ENCODE measurements at regions not wholly inside any gene's neighbourhood (a gene's known extent, or its start where the extent isn't known, plus 50 kb on each side); places are given as distances from the start of the nearest gene placed in this dataset.

DNA sequence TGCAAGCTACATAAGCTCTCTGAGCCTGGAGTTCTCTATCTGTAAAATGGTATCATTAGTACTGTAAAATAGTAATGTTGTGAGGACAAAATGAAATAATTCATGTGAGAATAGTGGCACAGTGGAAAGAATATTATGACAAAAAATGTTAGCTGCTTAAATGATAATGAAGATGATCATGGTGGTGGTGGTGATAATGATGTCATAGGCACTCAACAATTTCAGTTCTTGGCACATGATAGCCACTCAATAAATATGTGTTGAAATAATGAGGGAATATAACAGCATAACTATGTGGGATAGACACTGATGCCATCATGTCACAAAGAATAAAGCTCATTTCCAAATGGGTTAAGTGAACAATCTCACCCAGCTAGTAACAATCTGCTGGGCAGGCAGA, 736.3 kb downstream of the EFNB2 start:
- Histone ChIP-seq H3K9me3 (ENCODE audit: control insufficient read depth in 5 of 5, low read length in 5 of 5) (no peaks in the 10 kb centered on the region), H3K4me1 (ENCODE audit: control insufficient read depth in 5 of 5, insufficient read depth in 5 of 5, low read length in 5 of 5) (peaks cover 0 to 10% (median 6%) of the 10 kb centered on the region in 5 donors), H3K27ac (ENCODE audit: low read depth, low read length) (peak overlapping the region; percentile 38), H3K27me3 (ENCODE audit: control insufficient read depth in 5 of 5, insufficient read depth in 4 of 5, low read length in 5 of 5) (no peaks in the 10 kb centered on the region), H3K9ac (ENCODE audit: low read length in 5 of 5) (no peak overlapping the region), H3K4me3 (ENCODE audit: low read depth in 1 of 5, low read length in 5 of 5) (no peak overlapping the region), H3K36me3 (ENCODE audit: control insufficient read depth in 5 of 5, insufficient read depth in 5 of 5, low read length in 5 of 5) (no peaks in the 10 kb centered on the region)

DNA sequence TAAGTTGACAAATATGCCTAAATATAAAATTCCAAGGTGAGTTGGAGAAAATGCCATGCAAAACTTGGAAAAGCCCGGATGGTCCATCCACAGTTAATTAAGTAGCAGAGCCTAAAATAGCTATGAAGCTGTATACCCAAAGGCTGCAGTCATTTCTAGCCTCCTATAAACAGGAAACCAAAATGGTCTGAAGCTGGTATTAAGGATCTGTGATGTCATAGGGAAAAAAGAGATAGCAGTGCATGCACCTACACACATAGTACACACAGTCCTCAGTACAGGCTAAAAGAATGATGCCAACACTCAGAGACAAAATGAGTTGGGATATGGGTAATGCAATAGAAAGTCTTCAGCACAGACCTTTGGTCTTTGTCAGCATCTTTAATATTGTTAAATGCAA, 736.9 kb downstream of the EFNB2 start:
- Histone ChIP-seq H3K27me3 (ENCODE audit: control insufficient read depth in 5 of 5, insufficient read depth in 4 of 5, low read length in 5 of 5) (no peaks in the 10 kb centered on the region), H3K27ac (ENCODE audit: low read depth, low read length) (no peak overlapping the region), H3K4me1 (ENCODE audit: control insufficient read depth in 5 of 5, insufficient read depth in 5 of 5, low read length in 5 of 5) (peaks cover 0 to 10% (median 6%) of the 10 kb centered on the region in 5 donors), H3K4me3 (ENCODE audit: low read depth in 1 of 5, low read length in 5 of 5) (no peak overlapping the region), H3K9ac (ENCODE audit: low read length in 5 of 5) (no peak overlapping the region), H3K9me3 (ENCODE audit: control insufficient read depth in 5 of 5, low read length in 5 of 5) (no peaks in the 10 kb centered on the region), H3K36me3 (ENCODE audit: control insufficient read depth in 5 of 5, insufficient read depth in 5 of 5, low read length in 5 of 5) (no peaks in the 10 kb centered on the region)

DNA sequence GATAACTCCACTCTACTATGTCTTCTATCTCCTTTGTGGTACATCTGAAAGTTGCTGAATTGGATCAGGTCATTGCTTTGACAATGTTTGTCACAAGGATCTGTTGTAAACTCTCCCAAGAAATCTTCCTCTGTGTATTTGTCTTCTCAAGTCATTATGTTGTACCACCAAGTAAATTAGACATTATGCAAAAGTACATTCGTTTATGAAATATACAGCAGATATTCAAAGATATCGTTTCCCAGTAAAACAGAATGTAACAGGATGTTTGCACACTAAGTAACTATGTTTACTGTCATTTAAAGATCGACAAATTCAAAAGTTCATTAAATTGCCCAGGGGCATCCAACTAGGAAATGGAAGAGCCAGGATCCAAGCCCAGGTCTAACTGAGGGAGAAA, 739.4 kb downstream of the EFNB2 start:
- H3K9ac ChIP-seq (ENCODE audit: low read length in 5 of 5) = no peak overlapping the region
- no peaks in the 10 kb centered on the region for H3K36me3 ChIP-seq (ENCODE audit: control insufficient read depth in 5 of 5, insufficient read depth in 5 of 5, low read length in 5 of 5)
- H3K4me1 ChIP-seq (ENCODE audit: control insufficient read depth in 5 of 5, insufficient read depth in 5 of 5, low read length in 5 of 5) = peaks cover 0 to 10% (median 6%) of the 10 kb centered on the region in 5 donors
- no peak overlapping the region for H3K27ac ChIP-seq (ENCODE audit: low read depth, low read length)
- H3K27me3 ChIP-seq (ENCODE audit: control insufficient read depth in 5 of 5, insufficient read depth in 4 of 5, low read length in 5 of 5) = no peaks in the 10 kb centered on the region
- H3K9me3 ChIP-seq (ENCODE audit: control insufficient read depth in 5 of 5, low read length in 5 of 5) = no peaks in the 10 kb centered on the region
- no peak overlapping the region for H3K4me3 ChIP-seq (ENCODE audit: low read depth in 1 of 5, low read length in 5 of 5)

DNA sequence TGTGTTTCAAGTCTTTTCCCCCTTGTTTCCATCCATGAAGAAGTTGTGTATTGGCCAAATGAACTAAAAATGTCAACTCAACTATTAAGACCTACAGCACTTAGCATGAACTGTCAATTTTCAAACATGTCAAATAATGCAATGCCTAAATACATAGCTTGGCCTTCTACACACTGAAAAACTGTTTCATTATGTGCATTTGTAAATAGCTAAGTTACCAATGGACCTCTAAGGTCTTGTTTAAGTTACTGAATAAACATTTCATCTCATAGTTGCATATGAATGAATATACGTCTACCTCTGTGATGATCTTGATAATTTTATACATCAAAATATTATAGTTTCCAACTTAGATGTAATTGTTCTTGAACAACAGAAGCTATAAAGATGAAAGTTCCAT, 744.5 kb downstream of the EFNB2 start:
- no peak overlapping the region for H3K9ac ChIP-seq (ENCODE audit: low read length in 5 of 5)
- H3K27me3 ChIP-seq (ENCODE audit: control insufficient read depth in 5 of 5, insufficient read depth in 4 of 5, low read length in 5 of 5) = no peaks in the 10 kb centered on the region

DNA sequence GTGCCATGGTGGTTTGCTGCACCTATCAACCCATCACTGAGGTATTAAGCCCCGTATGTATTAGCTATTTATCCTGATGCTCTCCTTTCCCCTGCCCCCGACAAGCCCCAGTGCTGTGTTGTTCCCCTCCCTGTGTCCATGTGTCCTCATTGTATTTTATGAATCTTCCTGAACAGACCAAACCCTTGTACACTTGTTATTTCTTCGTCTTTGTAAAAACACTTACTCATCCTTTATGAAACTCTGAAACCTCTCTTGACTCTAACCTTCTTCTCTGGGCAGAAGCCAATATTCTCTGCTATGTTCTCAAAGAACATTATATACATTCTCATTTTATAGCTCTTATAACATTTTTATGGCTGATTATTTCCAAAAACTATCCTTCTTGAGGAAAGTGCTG, 746.9 kb downstream of the EFNB2 start:
- H3K9me3 ChIP-seq (ENCODE audit: control insufficient read depth in 5 of 5, low read length in 5 of 5) = no peaks in the 10 kb centered on the region
- H3K27me3 ChIP-seq (ENCODE audit: control insufficient read depth in 5 of 5, insufficient read depth in 4 of 5, low read length in 5 of 5) = no peaks in the 10 kb centered on the region
- H3K4me1 ChIP-seq (ENCODE audit: control insufficient read depth in 5 of 5, insufficient read depth in 5 of 5, low read length in 5 of 5) = no peaks in the 10 kb centered on the region
- H3K27ac ChIP-seq (ENCODE audit: low read depth, low read length) = no peak overlapping the region
- no peaks in the 10 kb centered on the region for H3K36me3 ChIP-seq (ENCODE audit: control insufficient read depth in 5 of 5, insufficient read depth in 5 of 5, low read length in 5 of 5)
- H3K9ac ChIP-seq (ENCODE audit: low read length in 5 of 5) = no peak overlapping the region
- no peak overlapping the region for H3K4me3 ChIP-seq (ENCODE audit: low read depth in 1 of 5, low read length in 5 of 5)

More for the DNA sequence above, 744.5 kb downstream of the EFNB2 start:
- H3K4me1 ChIP-seq (ENCODE audit: control insufficient read depth in 5 of 5, insufficient read depth in 5 of 5, low read length in 5 of 5) = no peaks in the 10 kb centered on the region
- H3K36me3 ChIP-seq (ENCODE audit: control insufficient read depth in 5 of 5, insufficient read depth in 5 of 5, low read length in 5 of 5) = no peaks in the 10 kb centered on the region
- no peaks in the 10 kb centered on the region for H3K9me3 ChIP-seq (ENCODE audit: control insufficient read depth in 5 of 5, low read length in 5 of 5)
- no peak overlapping the region for H3K27ac ChIP-seq (ENCODE audit: low read depth, low read length)
- H3K4me3 ChIP-seq (ENCODE audit: low read depth in 1 of 5, low read length in 5 of 5) = no peak overlapping the region

DNA sequence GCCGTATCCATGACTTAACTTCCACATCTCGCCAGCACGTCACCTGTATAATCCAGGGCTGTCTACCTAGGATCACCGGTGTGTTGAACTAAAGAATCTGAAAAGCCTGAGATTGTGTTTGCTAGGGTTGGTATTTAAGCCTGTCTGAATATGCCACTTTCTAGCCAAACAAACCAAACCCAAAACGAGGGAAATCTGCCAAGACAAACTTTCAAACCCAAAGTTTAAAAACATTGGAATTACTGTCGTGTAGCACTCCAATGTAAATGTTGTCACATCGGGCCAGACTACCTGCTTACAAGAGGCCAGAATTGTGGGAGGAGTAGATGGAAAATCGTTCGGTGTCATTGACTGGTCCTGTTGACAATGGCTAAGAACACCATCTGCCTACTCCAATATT, 747.8 kb downstream of the EFNB2 start:
- H3K9ac ChIP-seq (ENCODE audit: low read length in 5 of 5) = no peak overlapping the region
- no peaks in the 10 kb centered on the region for H3K27me3 ChIP-seq (ENCODE audit: control insufficient read depth in 5 of 5, insufficient read depth in 4 of 5, low read length in 5 of 5)
- H3K9me3 ChIP-seq (ENCODE audit: control insufficient read depth in 5 of 5, low read length in 5 of 5) = no peaks in the 10 kb centered on the region
- no peak overlapping the region for H3K27ac ChIP-seq (ENCODE audit: low read depth, low read length)
- no peak overlapping the region for H3K4me3 ChIP-seq (ENCODE audit: low read depth in 1 of 5, low read length in 5 of 5)
- H3K36me3 ChIP-seq (ENCODE audit: control insufficient read depth in 5 of 5, insufficient read depth in 5 of 5, low read length in 5 of 5) = no peaks in the 10 kb centered on the region
- no peaks in the 10 kb centered on the region for H3K4me1 ChIP-seq (ENCODE audit: control insufficient read depth in 5 of 5, insufficient read depth in 5 of 5, low read length in 5 of 5)

DNA sequence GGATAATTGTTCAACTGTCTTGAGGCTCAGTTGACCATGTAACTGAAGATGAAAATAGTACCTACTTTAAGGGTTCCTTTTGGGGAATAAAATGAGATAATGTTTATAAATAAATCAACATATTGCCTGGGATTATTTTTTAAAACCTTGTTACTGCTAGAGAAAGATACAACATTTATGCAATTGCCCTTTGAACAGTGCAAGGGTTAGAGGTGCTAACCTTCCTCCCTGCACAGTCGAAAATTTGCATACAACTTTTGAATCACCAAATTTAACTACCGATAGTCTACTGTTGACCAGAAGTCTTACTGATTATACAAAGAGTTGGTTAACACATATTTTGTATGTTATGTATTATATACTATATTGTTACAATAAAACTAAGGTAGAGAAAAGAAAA, 750.0 kb downstream of the EFNB2 start:
- Histone ChIP-seq H3K36me3 (ENCODE audit: control insufficient read depth in 5 of 5, insufficient read depth in 5 of 5, low read length in 5 of 5) (no peaks in the 10 kb centered on the region), H3K9me3 (ENCODE audit: control insufficient read depth in 5 of 5, low read length in 5 of 5) (no peaks in the 10 kb centered on the region), H3K9ac (ENCODE audit: low read length in 5 of 5) (no peak overlapping the region), H3K27me3 (ENCODE audit: control insufficient read depth in 5 of 5, insufficient read depth in 4 of 5, low read length in 5 of 5) (no peaks in the 10 kb centered on the region), H3K27ac (ENCODE audit: low read depth, low read length) (no peak overlapping the region), H3K4me3 (ENCODE audit: low read depth in 1 of 5, low read length in 5 of 5) (no peak overlapping the region), H3K4me1 (ENCODE audit: control insufficient read depth in 5 of 5, insufficient read depth in 5 of 5, low read length in 5 of 5) (no peaks in the 10 kb centered on the region)

DNA sequence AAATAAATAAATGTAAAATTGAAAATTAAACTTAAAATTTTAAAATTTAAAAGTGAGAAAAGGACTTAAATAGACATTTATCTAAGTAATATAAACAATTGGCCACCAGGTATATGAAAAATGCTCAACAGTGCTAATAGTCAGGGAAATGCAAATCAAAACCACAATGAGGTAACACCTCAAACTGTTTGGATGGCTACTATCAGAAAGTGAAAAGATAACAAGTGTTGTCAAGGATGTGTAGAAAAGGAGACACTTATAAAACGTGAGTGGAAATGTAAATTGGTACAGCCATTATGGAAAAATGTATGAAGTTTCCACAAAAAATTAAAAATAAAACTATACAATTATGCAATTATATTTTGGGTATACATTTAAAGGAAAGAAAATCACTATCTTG, 752.2 kb downstream of the EFNB2 start:
- Histone ChIP-seq H3K36me3 (ENCODE audit: control insufficient read depth in 5 of 5, insufficient read depth in 5 of 5, low read length in 5 of 5) (no peaks in the 10 kb centered on the region), H3K4me1 (ENCODE audit: control insufficient read depth in 5 of 5, insufficient read depth in 5 of 5, low read length in 5 of 5) (no peaks in the 10 kb centered on the region), H3K27me3 (ENCODE audit: control insufficient read depth in 5 of 5, insufficient read depth in 4 of 5, low read length in 5 of 5) (no peaks in the 10 kb centered on the region), H3K4me3 (ENCODE audit: low read depth in 1 of 5, low read length in 5 of 5) (no peak overlapping the region), H3K9me3 (ENCODE audit: control insufficient read depth in 5 of 5, low read length in 5 of 5) (no peaks in the 10 kb centered on the region), H3K9ac (ENCODE audit: low read length in 5 of 5) (no peak overlapping the region), H3K27ac (ENCODE audit: low read depth, low read length) (no peak overlapping the region)

DNA sequence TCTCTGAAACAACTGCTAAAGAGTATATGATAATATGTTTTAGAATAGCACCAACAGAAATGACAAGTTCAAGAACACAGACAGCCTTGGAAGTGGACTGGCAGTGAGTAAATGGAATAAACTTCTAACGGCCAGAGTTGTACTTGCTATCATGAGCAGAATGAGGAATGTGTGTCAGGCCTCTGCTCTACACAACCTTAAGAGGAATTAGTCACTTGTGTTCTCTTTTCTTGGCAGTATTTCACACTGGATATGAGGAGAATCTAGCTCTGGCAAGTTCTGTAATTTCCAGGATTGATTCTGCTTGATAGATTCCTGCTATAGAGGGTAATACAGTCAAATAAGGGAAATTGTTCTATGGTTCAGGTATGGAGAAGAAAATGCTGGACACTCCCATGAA, 757.3 kb downstream of the EFNB2 start:
- Histone ChIP-seq H3K27ac (ENCODE audit: low read depth, low read length) (no peak overlapping the region), H3K4me3 (ENCODE audit: low read depth in 1 of 5, low read length in 5 of 5) (no peak overlapping the region), H3K9ac (ENCODE audit: low read length in 5 of 5) (no peak overlapping the region), H3K9me3 (ENCODE audit: control insufficient read depth in 5 of 5, low read length in 5 of 5) (no peaks in the 10 kb centered on the region), H3K36me3 (ENCODE audit: control insufficient read depth in 5 of 5, insufficient read depth in 5 of 5, low read length in 5 of 5) (no peaks in the 10 kb centered on the region), H3K27me3 (ENCODE audit: control insufficient read depth in 5 of 5, insufficient read depth in 4 of 5, low read length in 5 of 5) (no peaks in the 10 kb centered on the region), H3K4me1 (ENCODE audit: control insufficient read depth in 5 of 5, insufficient read depth in 5 of 5, low read length in 5 of 5) (peaks cover 0 to 12% (median 0%) of the 10 kb centered on the region in 5 donors)

DNA sequence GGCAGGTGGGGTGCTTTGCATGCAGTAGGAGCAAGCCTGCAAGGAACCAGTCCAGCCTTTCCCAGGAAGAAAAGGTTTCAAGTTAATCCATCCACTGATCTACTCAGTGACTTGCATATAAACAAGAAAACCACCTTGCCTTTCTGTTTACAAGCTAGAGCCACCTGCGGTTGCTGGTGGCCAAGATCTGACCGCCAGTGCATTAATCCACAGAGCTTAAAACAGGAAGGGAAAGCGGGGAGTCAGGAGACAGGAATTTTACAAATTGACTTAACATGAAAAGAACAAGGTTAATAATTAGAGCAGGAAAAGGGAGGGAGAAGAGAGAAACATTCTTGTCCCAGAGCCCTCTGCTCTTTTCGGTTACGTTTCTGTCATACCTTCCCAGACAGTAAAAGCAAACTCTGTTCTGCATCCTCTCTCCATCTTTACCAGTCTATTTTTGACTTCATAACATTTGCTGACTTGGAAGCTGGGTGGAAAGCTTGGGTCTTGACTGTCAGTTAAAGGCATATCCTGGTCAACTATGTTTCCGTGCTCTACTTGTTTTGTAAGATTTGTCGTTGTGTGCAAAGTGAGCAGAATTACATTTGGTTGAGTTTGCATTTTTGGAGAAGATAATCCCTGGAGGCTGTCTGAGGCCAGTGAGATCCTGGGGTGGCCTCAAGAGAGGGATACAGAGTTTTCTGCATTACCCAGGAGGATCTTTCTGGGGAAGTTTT, 760.6 kb downstream of the EFNB2 start:
- Histone ChIP-seq H3K36me3 (ENCODE audit: control insufficient read depth in 5 of 5, insufficient read depth in 5 of 5, low read length in 5 of 5) (no peaks in the 10 kb centered on the region), H3K27ac (ENCODE audit: low read depth, low read length) (no peak overlapping the region), H3K4me1 (ENCODE audit: control insufficient read depth in 5 of 5, insufficient read depth in 5 of 5, low read length in 5 of 5) (peaks cover 0 to 12% (median 0%) of the 10 kb centered on the region in 5 donors), H3K9me3 (ENCODE audit: control insufficient read depth in 5 of 5, low read length in 5 of 5) (no peaks in the 10 kb centered on the region), H3K4me3 (ENCODE audit: low read depth in 1 of 5, low read length in 5 of 5) (no peak overlapping the region), H3K9ac (ENCODE audit: low read length in 5 of 5) (no peak overlapping the region), H3K27me3 (ENCODE audit: control insufficient read depth in 5 of 5, insufficient read depth in 4 of 5, low read length in 5 of 5) (no peaks in the 10 kb centered on the region)

Measured in subcutaneous abdominal adipose tissue (tissue), 5 donors.